ENCODE measurements at regions not wholly inside any gene's neighbourhood (a gene's known extent, or its start where the extent isn't known, plus 50 kb on each side); places are given as distances from the start of the nearest gene placed in this dataset.

- TF ChIP-seq EZH2 (IDR thresholded peaks at IDR 0.05; ENCODE audit: low read depth, low read length, severe bottlenecking): no peak
- no peak for TF ChIP-seq CTCF (IDR thresholded peaks at IDR 0.05; ENCODE audit: control extremely low read depth in 1 of 3, insufficient read depth in 1 of 3, low read depth in 1 of 3, low read length in 3 of 3)
- TF ChIP-seq RBBP5 (IDR thresholded peaks at IDR 0.05; ENCODE audit: borderline replicate concordance, low read depth, low read length): no peak
- TF ChIP-seq KDM5A (IDR thresholded peaks at IDR 0.05; ENCODE audit: low read length): no peak
- TF ChIP-seq EGR1 (IDR thresholded peaks at IDR 0.05; ENCODE audit: borderline replicate concordance, low read depth, low read length): no peak
- no peak for TF ChIP-seq TAF1 (IDR thresholded peaks at IDR 0.05; ENCODE audit: low read depth, low read length)
- TF ChIP-seq RFX5 (IDR thresholded peaks at IDR 0.05; ENCODE audit: borderline replicate concordance, low read depth, low read length): no peak
- TF ChIP-seq EP300 (IDR thresholded peaks at IDR 0.05; ENCODE audit: borderline replicate concordance in 1 of 2, low read depth in 2 of 2, low read length in 2 of 2): no peak
- no peak for TF ChIP-seq SP4 (IDR thresholded peaks at IDR 0.05; ENCODE audit: low read length)
- no peak for TF ChIP-seq POLR2A (IDR thresholded peaks at IDR 0.05; ENCODE audit: control extremely low read depth in 1 of 2, low read depth in 2 of 2, low read length in 2 of 2)
- TF ChIP-seq SUZ12 (IDR thresholded peaks at IDR 0.05; ENCODE audit: low read length): no peak
- TF ChIP-seq PHF8 (conservative IDR thresholded peaks at IDR 0.05; ENCODE audit: low read depth, low read length): no peak
- no peak for TF ChIP-seq USF2 (IDR thresholded peaks at IDR 0.05; ENCODE audit: low read length)
Observed at GRCh38 chr6:132974122-132974521, 159.8 kb downstream of the RPS12 start.

Data from H1 (cell line).